ENCODE measurements at regions not wholly inside any gene's neighbourhood (a gene's known extent, or its start where the extent isn't known, plus 50 kb on each side); places are given as distances from the start of the nearest gene placed in this dataset.

DNA sequence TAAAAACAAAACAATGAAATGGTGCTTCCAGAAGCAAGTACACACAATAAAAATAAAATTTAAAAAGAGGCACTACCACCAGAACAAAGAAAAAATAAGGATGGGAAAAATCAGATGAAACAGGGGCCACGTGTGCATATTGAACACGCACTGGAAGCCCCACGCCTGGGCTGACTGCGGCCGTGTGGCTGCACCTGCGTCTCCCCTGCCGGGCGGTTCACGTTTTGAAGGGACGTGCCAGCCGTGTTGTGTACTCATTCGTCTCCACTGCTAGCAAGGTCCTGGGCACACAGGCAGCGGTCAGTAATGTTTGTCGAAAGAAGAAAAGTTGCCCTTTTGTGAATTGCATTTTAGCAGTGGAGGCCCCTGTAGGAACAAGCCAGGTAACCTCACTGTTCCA is 255.9 kb upstream of the RNF32 start:
- H3K36me3 ChIP-seq (ENCODE audit: control insufficient read depth, insufficient read depth, low read length), result no peaks in the 10 kb centered on the region
- H3K36me3 Mint-ChIP-seq, result no peaks in the 10 kb centered on the region
- no peak overlapping the region for H3K4me3 ChIP-seq (ENCODE audit: low read length)
- no peaks in the 10 kb centered on the region for H3K27me3 ChIP-seq (ENCODE audit: control insufficient read depth, insufficient read depth, low read length)
- H3K4me1 Mint-ChIP-seq, result no peaks in the 10 kb centered on the region
- no peak overlapping the region for H3K27ac Mint-ChIP-seq
- WGBS (ENCODE audit: insufficient coverage), result 93% methylated on average over 14 of the region's 14 CpGs
- H3K27ac ChIP-seq (ENCODE audit: low read length), result no peak overlapping the region
- no peaks in the 10 kb centered on the region for H3K27me3 Mint-ChIP-seq (ENCODE audit: low read depth in 2 of 2)
- ATAC-seq (no peak), DNase-seq (no peak)
- H3K9me3 Mint-ChIP-seq, result no peaks in the 10 kb centered on the region
- H3K4me1 ChIP-seq (ENCODE audit: control insufficient read depth, insufficient read depth, low read length), result no peaks in the 10 kb centered on the region
- H3K4me3 Mint-ChIP-seq, result no peak overlapping the region
- TF ChIP-seq, protein P1, sequence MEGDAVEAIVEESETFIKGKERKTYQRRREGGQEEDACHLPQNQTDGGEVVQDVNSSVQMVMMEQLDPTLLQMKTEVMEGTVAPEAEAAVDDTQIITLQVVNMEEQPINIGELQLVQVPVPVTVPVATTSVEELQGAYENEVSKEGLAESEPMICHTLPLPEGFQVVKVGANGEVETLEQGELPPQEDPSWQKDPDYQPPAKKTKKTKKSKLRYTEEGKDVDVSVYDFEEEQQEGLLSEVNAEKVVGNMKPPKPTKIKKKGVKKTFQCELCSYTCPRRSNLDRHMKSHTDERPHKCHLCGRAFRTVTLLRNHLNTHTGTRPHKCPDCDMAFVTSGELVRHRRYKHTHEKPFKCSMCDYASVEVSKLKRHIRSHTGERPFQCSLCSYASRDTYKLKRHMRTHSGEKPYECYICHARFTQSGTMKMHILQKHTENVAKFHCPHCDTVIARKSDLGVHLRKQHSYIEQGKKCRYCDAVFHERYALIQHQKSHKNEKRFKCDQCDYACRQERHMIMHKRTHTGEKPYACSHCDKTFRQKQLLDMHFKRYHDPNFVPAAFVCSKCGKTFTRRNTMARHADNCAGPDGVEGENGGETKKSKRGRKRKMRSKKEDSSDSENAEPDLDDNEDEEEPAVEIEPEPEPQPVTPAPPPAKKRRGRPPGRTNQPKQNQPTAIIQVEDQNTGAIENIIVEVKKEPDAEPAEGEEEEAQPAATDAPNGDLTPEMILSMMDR (IDR thresholded peaks at IDR 0.05), result no peak
- intact Hi-C loops (cut with micrococcal nuclease), result no loop called here
- no peaks in the 10 kb centered on the region for H3K9me3 ChIP-seq (ENCODE audit: control insufficient read depth, insufficient read depth, low read length)

DNA sequence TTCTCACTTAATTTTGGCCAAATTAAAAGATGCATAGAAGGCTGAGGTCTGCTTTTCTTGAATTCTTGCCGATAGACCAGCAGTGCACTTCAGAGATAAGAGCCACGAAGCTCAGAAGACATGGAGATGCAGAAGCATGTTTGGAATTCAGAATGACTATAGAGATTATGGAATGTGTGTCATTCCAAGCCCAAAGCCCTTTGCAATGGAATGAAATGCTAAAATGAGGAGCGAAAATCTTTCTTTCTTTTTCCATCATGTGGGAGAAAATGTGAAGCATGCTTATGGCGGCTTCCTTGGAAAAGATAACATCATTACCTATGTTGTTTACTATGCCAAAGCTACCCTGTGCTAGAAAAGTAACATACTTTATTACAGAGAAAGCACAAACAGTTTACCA is 257.0 kb upstream of the RNF32 start:
- H3K4me1 Mint-ChIP-seq, result no peaks in the 10 kb centered on the region
- TF ChIP-seq, protein P1 (IDR thresholded peaks at IDR 0.05), result no peak
- Histone ChIP-seq H3K9me3 (ENCODE audit: control insufficient read depth, insufficient read depth, low read length) (no peaks in the 10 kb centered on the region), H3K27me3 (ENCODE audit: control insufficient read depth, insufficient read depth, low read length) (no peaks in the 10 kb centered on the region), H3K4me3 (ENCODE audit: low read length) (no peak overlapping the region), H3K27ac (ENCODE audit: low read length) (no peak overlapping the region), H3K4me1 (ENCODE audit: control insufficient read depth, insufficient read depth, low read length) (no peaks in the 10 kb centered on the region), H3K36me3 (ENCODE audit: control insufficient read depth, insufficient read depth, low read length) (no peaks in the 10 kb centered on the region)
- intact Hi-C loops (cut with micrococcal nuclease), result no loop called here
- H3K4me3 Mint-ChIP-seq, result no peak overlapping the region
- H3K27ac Mint-ChIP-seq, result no peak overlapping the region
- H3K9me3 Mint-ChIP-seq, result no peaks in the 10 kb centered on the region
- WGBS (ENCODE audit: insufficient coverage), result 63% methylated on average over 3 of the region's 4 CpGs
- DNase-seq, result no peak
- no peaks in the 10 kb centered on the region for H3K36me3 Mint-ChIP-seq
- H3K27me3 Mint-ChIP-seq (ENCODE audit: low read depth in 2 of 2), result no peaks in the 10 kb centered on the region
- ATAC-seq, result no peak

DNA sequence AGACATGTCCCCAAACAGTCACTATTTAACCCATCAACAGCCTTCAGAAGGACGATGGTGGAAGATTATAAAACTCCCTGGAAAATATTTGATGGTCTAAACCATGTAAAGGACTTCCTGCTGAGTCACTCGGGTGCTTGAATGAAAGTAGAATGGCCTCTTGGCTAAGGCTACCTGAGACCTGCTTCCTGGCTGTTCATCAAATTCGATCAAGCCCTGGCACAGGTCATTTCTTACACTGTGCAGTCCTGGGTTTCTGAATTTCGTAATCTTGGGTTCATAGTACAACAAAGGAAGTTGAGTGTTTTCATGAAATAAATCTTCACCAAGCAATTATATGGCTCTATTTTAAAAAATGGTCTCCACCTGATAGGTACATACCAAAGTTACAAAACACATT is 260.3 kb upstream of the RNF32 start:
- no peaks in the 10 kb centered on the region for H3K36me3 Mint-ChIP-seq
- intact Hi-C loops (cut with micrococcal nuclease), result no loop called here
- DNase-seq (no peak), ATAC-seq (no peak)
- Histone ChIP-seq H3K36me3 (ENCODE audit: control insufficient read depth, insufficient read depth, low read length) (no peaks in the 10 kb centered on the region), H3K9me3 (ENCODE audit: control insufficient read depth, insufficient read depth, low read length) (no peaks in the 10 kb centered on the region), H3K4me1 (ENCODE audit: control insufficient read depth, insufficient read depth, low read length) (no peaks in the 10 kb centered on the region), H3K27ac (ENCODE audit: low read length) (no peak overlapping the region), H3K27me3 (ENCODE audit: control insufficient read depth, insufficient read depth, low read length) (peaks cover 2% of the 10 kb centered on the region), H3K4me3 (ENCODE audit: low read length) (no peak overlapping the region)
- 40% methylated on average over 4 of the region's 4 CpGs for whole genome bisulfite sequencing (ENCODE audit: insufficient coverage)
- H3K9me3 Mint-ChIP-seq, result no peaks in the 10 kb centered on the region
- H3K27ac Mint-ChIP-seq, result no peak overlapping the region
- H3K4me3 Mint-ChIP-seq, result no peak overlapping the region
- peaks cover 0 to 7% of the 10 kb centered on the region in 2 donors for H3K27me3 Mint-ChIP-seq (ENCODE audit: low read depth in 2 of 2)
- no peaks in the 10 kb centered on the region for H3K4me1 Mint-ChIP-seq
- TF ChIP-seq, protein P1 (IDR thresholded peaks at IDR 0.05), result no peak

DNA sequence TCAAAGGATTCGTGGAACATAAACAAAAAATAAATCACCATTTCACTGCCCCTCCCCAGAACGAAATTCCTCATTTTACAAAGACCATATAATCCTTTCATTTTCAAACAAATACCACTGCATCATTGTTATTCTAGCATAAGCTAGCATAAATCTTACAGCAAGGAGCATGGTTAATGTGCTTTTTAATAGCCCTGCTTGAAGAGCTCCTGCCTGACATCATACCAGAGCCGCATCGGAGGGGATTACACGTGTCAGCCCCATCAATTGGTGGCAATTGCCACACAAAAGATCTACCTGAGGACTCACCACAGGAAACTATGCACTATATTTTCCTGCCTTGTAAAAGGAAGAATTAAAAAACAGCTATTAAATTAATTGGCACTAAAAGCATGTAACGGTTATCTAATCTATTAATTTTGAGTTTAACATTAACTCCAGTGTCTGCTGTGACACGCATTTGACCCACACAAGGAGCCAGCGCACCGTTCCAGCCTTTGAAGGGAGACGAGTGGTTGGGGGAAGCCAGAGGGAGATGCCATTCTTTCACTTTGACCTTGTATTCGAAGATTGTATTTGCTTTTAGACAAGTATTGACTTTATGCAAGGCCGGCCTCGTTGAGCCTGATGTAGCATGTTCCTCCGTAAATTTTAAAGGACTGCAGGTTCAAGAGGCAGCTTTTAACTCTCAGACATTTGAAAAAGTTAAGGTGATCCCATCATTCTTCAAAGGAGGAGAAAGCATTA is 261.1 kb upstream of the RNF32 start:
- Mint-ChIP-seq H3K4me1 (no peaks in the 10 kb centered on the region), H3K9me3 (no peaks in the 10 kb centered on the region), H3K27ac (no peak overlapping the region), H3K36me3 (no peaks in the 10 kb centered on the region), H3K4me3 (no peak overlapping the region), H3K27me3 (ENCODE audit: low read depth in 2 of 2) (peaks cover 0 to 7% of the 10 kb centered on the region in 2 donors)
- intact Hi-C loops (cut with micrococcal nuclease), result no loop called here
- ATAC-seq (no peak), DNase-seq (no peak)
- Histone ChIP-seq H3K9me3 (ENCODE audit: control insufficient read depth, insufficient read depth, low read length) (no peaks in the 10 kb centered on the region), H3K36me3 (ENCODE audit: control insufficient read depth, insufficient read depth, low read length) (no peaks in the 10 kb centered on the region), H3K4me3 (ENCODE audit: low read length) (no peak overlapping the region), H3K27me3 (ENCODE audit: control insufficient read depth, insufficient read depth, low read length) (peaks cover 2% of the 10 kb centered on the region), H3K4me1 (ENCODE audit: control insufficient read depth, insufficient read depth, low read length) (no peaks in the 10 kb centered on the region), H3K27ac (ENCODE audit: low read length) (no peak overlapping the region)
- TF ChIP-seq, protein P1 (IDR thresholded peaks at IDR 0.05), result no peak
- 88% methylated on average over 14 of the region's 14 CpGs for WGBS (ENCODE audit: insufficient coverage)

Data from natural killer cell (primary cell).